Lung (tissue), 11 donors: ENCODE measurements at regions not wholly inside any gene's neighbourhood (a gene's known extent, or its start where the extent isn't known, plus 50 kb on each side); places are given as distances from the start of the nearest gene placed in this dataset.

Experiments used
- ATAC-seq: fragments of 200-7000 bp; cut with Tn5 transposase; one replicate; pipeline ENCODE4 v1.9.1; 2020; ENCODE audit warnings: moderate number of reproducible peaks; ENCODE audit not compliant: insufficient read depth, low FRiP score
- DNase-seq, 3 donors: peaks; one replicate each; pipeline ENCODE4 v3.0.0-alpha.2; 2013 to 2017
- H3K27ac ChIP-seq, 2 donors: one replicate each; pipeline ENCODE4 v1.5.1; 2013; ENCODE audit warnings: mild to moderate bottlenecking in 2 of 2, moderate library complexity in 2 of 2, control low read depth in 1 of 2, inconsistent platforms in 1 of 2, low read depth in 1 of 2, low read length in 1 of 2
- H3K27me3 ChIP-seq, 3 donors: one replicate each; pipeline ENCODE4 v1.5.1; 2013; ENCODE audit warnings: low read length in 2 of 3; ENCODE audit not compliant: control insufficient read depth in 3 of 3, insufficient read depth in 3 of 3
- H3K36me3 ChIP-seq, 4 donors: one replicate each; pipeline ENCODE4 v1.5.1; 2013; ENCODE audit warnings: low read length in 4 of 4, mild to moderate bottlenecking in 1 of 4, moderate library complexity in 1 of 4; ENCODE audit not compliant: control insufficient read depth in 4 of 4, insufficient read depth in 4 of 4
- H3K4me1 ChIP-seq, 5 donors: one replicate each; pipeline ENCODE4 v1.5.1; 2013; ENCODE audit warnings: low read length in 5 of 5, mild to moderate bottlenecking in 2 of 5, moderate library complexity in 1 of 5; ENCODE audit not compliant: control insufficient read depth in 5 of 5, insufficient read depth in 5 of 5
- H3K4me3 ChIP-seq: one replicate; pipeline ENCODE4 v1.5.1; 2013; ENCODE audit warnings: mild to moderate bottlenecking, control low read depth, moderate library complexity
- H3K9ac ChIP-seq, 2 donors: one replicate each; pipeline ENCODE4 v1.5.1; 2013; ENCODE audit warnings: low read length in 2 of 2, control low read depth in 1 of 2; ENCODE audit not compliant: insufficient read depth in 1 of 2
- H3K9me3 ChIP-seq, 4 donors: one replicate each; pipeline ENCODE4 v1.5.1; 2013; ENCODE audit warnings: low read length in 3 of 4, mild to moderate bottlenecking in 1 of 4, moderate library complexity in 1 of 4; ENCODE audit not compliant: control insufficient read depth in 4 of 4, insufficient read depth in 3 of 4
- CTCF ChIP-seq: IDR thresholded peaks from 2 replicates; pipeline ENCODE4 v1.5.1; 2012; ENCODE audit warnings: mild to moderate bottlenecking; ENCODE audit errors: control extremely low read depth, extremely low read depth
- WGBS, 2 donors: extraction: QIAGEN DNeasy Blood & Tissue Kit; methylation state at CpG; one replicate each; pipeline ENCODE4 v1.1.7; 2013; 5-methylcytosine and 5-hydroxymethylcytosine counted together
- donor health status: control.
- donor health status: control.
- donor health status: Bipolar disorder and iron deficiency.
- donor health status: healthy.
- donor health status: DM: yes; HTN: yes; CAD: no.

GRCh38 chr13:40420160-40420740, 246.2 kb downstream of the FOXO1 start:
- TF ChIP-seq CTCF, result no peak
- WGBS, 2 donors, result 73 to 92% methylated on average over 6 of the region's 6 CpGs
- no peaks in the 10 kb centered on the region for H3K36me3 ChIP-seq
- ATAC-seq, result no peak
- no peaks in the 10 kb centered on the region for H3K4me1 ChIP-seq
- no peak overlapping the region for H3K27ac ChIP-seq
- H3K9ac ChIP-seq, result no peak overlapping the region
- H3K27me3 ChIP-seq, result no peaks in the 10 kb centered on the region
- DNase-seq, result no peak
- no peak overlapping the region for H3K4me3 ChIP-seq
- no peaks in the 10 kb centered on the region for H3K9me3 ChIP-seq

GRCh38 chr13:40422588-40423235, 243.7 kb downstream of the FOXO1 start:
- no peaks in the 10 kb centered on the region for H3K4me1 ChIP-seq
- no peak overlapping the region for H3K4me3 ChIP-seq
- no peak for DNase-seq
- H3K9ac ChIP-seq, result no peak overlapping the region
- no peaks in the 10 kb centered on the region for H3K9me3 ChIP-seq
- 89 to 90% methylated on average over 4 of the region's 4 CpGs for WGBS, 2 donors
- no peaks in the 10 kb centered on the region for H3K27me3 ChIP-seq
- H3K27ac ChIP-seq, result no peak overlapping the region
- TF ChIP-seq CTCF, result no peak
- ATAC-seq, result no peak
- no peaks in the 10 kb centered on the region for H3K36me3 ChIP-seq

GRCh38 chr13:40428354-40428753, 238.1 kb downstream of the FOXO1 start:
- TF ChIP-seq CTCF, result no peak
- ATAC-seq (no peak), DNase-seq (no peak)
- Histone ChIP-seq H3K36me3 (no peaks in the 10 kb centered on the region), H3K9me3 (no peaks in the 10 kb centered on the region), H3K4me3 (no peak overlapping the region), H3K9ac (no peak overlapping the region), H3K27me3 (no peaks in the 10 kb centered on the region), H3K27ac (no peak overlapping the region), H3K4me1 (peaks cover 0 to 6% (median 0%) of the 10 kb centered on the region in 5 donors)
- WGBS, 2 donors, result 74 to 76% methylated on average over 1 of the region's 1 CpG
